GM23338 (cell line): ENCODE measurements at regions not wholly inside any gene's neighbourhood (a gene's known extent, or its start where the extent isn't known, plus 50 kb on each side); places are given as distances from the start of the nearest gene placed in this dataset.

Source experiments
- CREB1 ChIP-seq: fragments of 250-450 bp; sonication (Bioruptor Pico); IDR thresholded peaks from 2 replicates; pipeline ENCODE4 v1.5.0; 2020; ENCODE audit warnings: low read depth, mild to moderate bottlenecking, moderate library complexity
- EZH2 ChIP-seq: fragments of 200-600 bp; sonication (generic); IDR thresholded peaks from one replicate; pipeline ENCODE4 v1.8.0; 2017; ENCODE audit warnings: antibody characterized with exemption, mild to moderate bottlenecking, low read depth; ENCODE audit not compliant: unreplicated experiment
- NANOG ChIP-seq: IDR thresholded peaks from 2 replicates; pipeline ENCODE4 v1.6.1; 2016; ENCODE audit warnings: antibody characterized with exemption, borderline replicate concordance
- POLR2AphosphoS5 ChIP-seq: IDR thresholded peaks from 2 replicates; pipeline ENCODE4 v1.6.1; 2016; ENCODE audit warnings: antibody characterized with exemption, low read depth
- REST ChIP-seq: IDR thresholded peaks from one replicate; pipeline ENCODE4 v1.6.1; 2018; ENCODE audit warnings: antibody characterized with exemption; ENCODE audit not compliant: unreplicated experiment
- TF ChIP-seq, protein P1 (sequence below), 2 experiments: fragments of 200-600 bp in 1 of 2; sonication (generic) in 1 of 2; conservative IDR thresholded peaks; 2 replicates each; pipeline versions ENCODE4 v1.5.1 to v1.6.1; 2016 to 2017; ENCODE audit warnings: antibody characterized with exemption in 2 of 2, low read depth in 2 of 2, mild to moderate bottlenecking in 2 of 2, moderate library complexity in 1 of 2

GRCh38 chr12:68998041-68998440, 65.1 kb upstream of the CPM start:
- TF ChIP-seq EZH2, result no peak
- TF ChIP-seq, protein P1, sequence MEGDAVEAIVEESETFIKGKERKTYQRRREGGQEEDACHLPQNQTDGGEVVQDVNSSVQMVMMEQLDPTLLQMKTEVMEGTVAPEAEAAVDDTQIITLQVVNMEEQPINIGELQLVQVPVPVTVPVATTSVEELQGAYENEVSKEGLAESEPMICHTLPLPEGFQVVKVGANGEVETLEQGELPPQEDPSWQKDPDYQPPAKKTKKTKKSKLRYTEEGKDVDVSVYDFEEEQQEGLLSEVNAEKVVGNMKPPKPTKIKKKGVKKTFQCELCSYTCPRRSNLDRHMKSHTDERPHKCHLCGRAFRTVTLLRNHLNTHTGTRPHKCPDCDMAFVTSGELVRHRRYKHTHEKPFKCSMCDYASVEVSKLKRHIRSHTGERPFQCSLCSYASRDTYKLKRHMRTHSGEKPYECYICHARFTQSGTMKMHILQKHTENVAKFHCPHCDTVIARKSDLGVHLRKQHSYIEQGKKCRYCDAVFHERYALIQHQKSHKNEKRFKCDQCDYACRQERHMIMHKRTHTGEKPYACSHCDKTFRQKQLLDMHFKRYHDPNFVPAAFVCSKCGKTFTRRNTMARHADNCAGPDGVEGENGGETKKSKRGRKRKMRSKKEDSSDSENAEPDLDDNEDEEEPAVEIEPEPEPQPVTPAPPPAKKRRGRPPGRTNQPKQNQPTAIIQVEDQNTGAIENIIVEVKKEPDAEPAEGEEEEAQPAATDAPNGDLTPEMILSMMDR (conservative IDR thresholded peaks at IDR 0.05; ENCODE audit: low read depth in 2 of 2), result no peak
- TF ChIP-seq POLR2AphosphoS5, result no peak
- TF ChIP-seq NANOG, result no peak
- TF ChIP-seq CREB1 (CRISPR knock-in tag), result no peak
- no peak for TF ChIP-seq REST
